IMR-90 (cell line): ENCODE measurements at regions not wholly inside any gene's neighbourhood (a gene's known extent, or its start where the extent isn't known, plus 50 kb on each side); places are given as distances from the start of the nearest gene placed in this dataset.

Source experiments
- ATAC-seq: fragments of 200-7000 bp; cut with Tn5 transposase; 2 replicates; pipeline ENCODE4 v1.9.1; 2020; ENCODE audit warnings: low read depth, mild to moderate bottlenecking, moderate library complexity
- BruUV-seq: library from RNA; stranded (reverse); fragments of 400-500 nt; replicated peaks from 2 replicates; lab custom pipeline; 2021; lab: Mats Ljungman, UMichigan
- CTCF ChIA-PET: fragments of 300-600 bp; formaldehyde crosslinking; extraction: SDS; loops from one replicate; lab custom pipeline; 2021; ENCODE audit warnings: antibody characterized with exemption; lab: Yijun Ruan, JAX
- POLR2A ChIA-PET: fragments of 300-600 bp; sonication (Branson Sonifier 250); formaldehyde crosslinking; loops from one replicate; lab custom pipeline; 2022; ENCODE audit warnings: antibody characterized with exemption; ENCODE audit not compliant: unreplicated experiment; lab: Charles Lee
- DNase-seq: peaks from one replicate; pipeline ENCODE4 v3.0.0; 2013
- H2AFZ ChIP-seq: replicated peaks from 2 replicates; pipeline ENCODE3; 2013; ENCODE audit warnings: low read length, mild to moderate bottlenecking; ENCODE audit not compliant: poor library complexity
- H2AK5ac ChIP-seq: 2 replicates; pipeline ENCODE4 v1.6.1; 2013; ENCODE audit warnings: low read depth, low read length, inconsistent platforms
- H2AK9ac ChIP-seq: replicated peaks from 2 replicates; pipeline ENCODE3; 2013; ENCODE audit warnings: mild to moderate bottlenecking, low read depth, low read length, moderate library complexity; ENCODE audit not compliant: poor library complexity
- H2BK120ac ChIP-seq: 2 replicates; pipeline ENCODE4 v1.6.1; 2013; ENCODE audit warnings: low read depth, low read length, inconsistent platforms
- H2BK15ac ChIP-seq: 3 replicates; pipeline ENCODE4 v1.6.1; 2013; ENCODE audit warnings: low read depth, low read length, inconsistent platforms
- H2BK20ac ChIP-seq: 2 replicates; pipeline ENCODE4 v1.6.1; 2013; ENCODE audit warnings: low read depth, mild to moderate bottlenecking, inconsistent platforms, low read length, moderate library complexity
- H2BK5ac ChIP-seq: 2 replicates; pipeline ENCODE4 v1.6.1; 2013; ENCODE audit warnings: mild to moderate bottlenecking, low read depth, low read length, inconsistent platforms; ENCODE audit not compliant: poor library complexity, severe bottlenecking
- H3K14ac ChIP-seq: replicated peaks from 2 replicates; pipeline ENCODE4 v1.6.1; 2013; ENCODE audit warnings: low read depth, low read length, inconsistent platforms
- H3K18ac ChIP-seq: 2 replicates; pipeline ENCODE4 v1.6.1; 2013; ENCODE audit warnings: low read depth, low read length, control low read depth
- H3K23ac ChIP-seq: 2 replicates; pipeline ENCODE4 v1.6.1; 2013; ENCODE audit warnings: low read depth, low read length, inconsistent platforms
- H3K27ac ChIP-seq: 2 replicates; pipeline ENCODE4 v1.5.1; 2013; ENCODE audit warnings: mild to moderate bottlenecking, control low read depth, low read length; ENCODE audit not compliant: insufficient read depth
- H3K27me3 ChIP-seq: 2 replicates; pipeline ENCODE4 v1.6.1; 2013; ENCODE audit warnings: low read length; ENCODE audit not compliant: control insufficient read depth, insufficient read depth
- H3K36me3 ChIP-seq: 2 replicates; pipeline ENCODE4 v1.6.1; 2013; ENCODE audit warnings: low read length, mixed read lengths; ENCODE audit not compliant: control insufficient read depth, insufficient read depth
- H3K4ac ChIP-seq: 2 replicates; pipeline ENCODE4 v1.6.1; 2013; ENCODE audit warnings: low read depth, low read length, inconsistent platforms
- H3K4me1 ChIP-seq: 2 replicates; pipeline ENCODE4 v1.6.1; 2013; ENCODE audit warnings: low read length, mixed read lengths; ENCODE audit not compliant: control insufficient read depth, insufficient read depth
- H3K4me2 ChIP-seq: 2 replicates; pipeline ENCODE4 v1.6.1; 2013; ENCODE audit warnings: low read depth, mild to moderate bottlenecking, control low read depth, low read length, moderate library complexity
- H3K4me3 ChIP-seq: 2 replicates; pipeline ENCODE4 v1.5.1; 2013; ENCODE audit warnings: low read depth, mild to moderate bottlenecking, control low read depth, low read length, moderate library complexity; ENCODE audit not compliant: insufficient read depth
- H3K56ac ChIP-seq: 2 replicates; pipeline ENCODE4 v1.6.1; 2013; ENCODE audit warnings: low read length, inconsistent platforms; ENCODE audit not compliant: insufficient read depth; ENCODE audit errors: extremely low read depth
- H3K79me1 ChIP-seq, 2 experiments: 2 replicates each; pipeline ENCODE4 v1.6.1; 2013; ENCODE audit warnings: low read length in 2 of 2, inconsistent platforms in 1 of 2, low read depth in 1 of 2
- H3K9ac ChIP-seq: 2 replicates; pipeline ENCODE4 v1.6.1; 2013; ENCODE audit warnings: low read depth, low read length, control low read depth
- H3K9me1 ChIP-seq: 2 replicates; pipeline ENCODE4 v1.6.1; 2013; ENCODE audit warnings: low read length, inconsistent platforms; ENCODE audit not compliant: insufficient read depth
- H3K9me3 ChIP-seq: 2 replicates; pipeline ENCODE4 v1.6.1; 2013; ENCODE audit warnings: low read length; ENCODE audit not compliant: control insufficient read depth, insufficient read depth
- H4K20me1 ChIP-seq: 2 replicates; pipeline ENCODE4 v1.6.1; 2013; ENCODE audit warnings: low read length, inconsistent platforms; ENCODE audit not compliant: insufficient read depth
- H4K5ac ChIP-seq: 2 replicates; pipeline ENCODE4 v1.6.1; 2013; ENCODE audit warnings: mild to moderate bottlenecking, low read depth, low read length, control low read depth
- H4K8ac ChIP-seq, 2 experiments: 2 replicates each; pipeline ENCODE4 v1.6.1; 2013; ENCODE audit warnings: low read depth in 2 of 2, low read length in 2 of 2, control low read depth in 1 of 2, inconsistent platforms in 1 of 2
- H4K91ac ChIP-seq: 2 replicates; pipeline ENCODE4 v1.6.1; 2013; ENCODE audit warnings: low read depth, low read length, inconsistent platforms; ENCODE audit not compliant: insufficient read depth
- BHLHE40 ChIP-seq: fragments of 150-350 bp; IDR thresholded peaks from 2 replicates; pipeline ENCODE4 v1.6.1; 2016; ENCODE audit warnings: mild to moderate bottlenecking, low read depth, low read length
- CHD1 ChIP-seq: IDR thresholded peaks from 2 replicates; pipeline ENCODE4 v1.6.1; 2012; ENCODE audit warnings: low read depth, low read length, improper control_type of control experiment
- CTCF ChIP-seq: conservative IDR thresholded peaks from 2 replicates; pipeline ENCODE4 v1.5.1; 2012; ENCODE audit warnings: mild to moderate bottlenecking, low read depth, low read length, improper control_type of control experiment
- MAFK ChIP-seq: IDR thresholded peaks from 2 replicates; pipeline ENCODE4 v1.6.1; 2012; ENCODE audit warnings: low read depth, low read length, improper control_type of control experiment
- RAD21 ChIP-seq: IDR thresholded peaks from 2 replicates; pipeline ENCODE4 v1.6.1; 2012; ENCODE audit warnings: low read length, improper control_type of control experiment
- RCOR1 ChIP-seq: IDR thresholded peaks from 2 replicates; pipeline ENCODE4 v1.6.1; 2012; ENCODE audit warnings: mild to moderate bottlenecking, low read length, improper control_type of control experiment; ENCODE audit not compliant: insufficient replicate concordance
- SMC3 ChIP-seq: fragments of 150-350 bp; IDR thresholded peaks from 2 replicates; pipeline ENCODE4 v1.6.1; 2016; ENCODE audit warnings: low read depth, mild to moderate bottlenecking, antibody characterized with exemption, low read length, moderate library complexity
- USF2 ChIP-seq: fragments of 150-350 bp; IDR thresholded peaks from 2 replicates; pipeline ENCODE4 v1.6.1; 2017; ENCODE audit warnings: mild to moderate bottlenecking, antibody characterized with exemption, low read length, low read depth
- WGBS, 2 experiments: methylation state at CpG; one replicate each; pipeline versions ENCODE4 v1.1.5 to v1.1.7; 2013; ENCODE audit warnings: missing lambda C conversion rate in 2 of 2; ENCODE audit not compliant: insufficient read length in 1 of 2; ENCODE audit errors: extremely low coverage in 2 of 2; 5-methylcytosine and 5-hydroxymethylcytosine counted together
- dilution Hi-C: fragments of 300-500 bp; cut with HindIII; formaldehyde crosslinking; loops from one replicate; pipeline ENCODE4 v1.14.3; 2018; ENCODE audit warnings: low sequenced_read_pairs; ENCODE audit not compliant: unreplicated experiment
- in situ Hi-C: fragments of 300-500 bp; cut with MboI; formaldehyde crosslinking; loops from 3 replicates; pipeline ENCODE4 v1.14.3; 2019; ENCODE audit warnings: low sequenced_read_pairs, inconsistent platforms, mixed read lengths
- intact Hi-C: fragments of 100-400 bp; cut with micrococcal nuclease; formaldehyde crosslinking; loops from 2 replicates; pipeline ENCODE4 v1.10.0; 2022

- BruUV-seq, result no TSS peak
- Histone ChIP-seq H2AK5ac (no peak overlapping the region), H3K4me1 (no peaks in the 10 kb centered on the region), H4K91ac (no peak overlapping the region), H3K4me2 (no peak overlapping the region), H3K4me3 (no peak overlapping the region), H2BK20ac (no peak overlapping the region), H3K9me3 (no peaks in the 10 kb centered on the region), H2BK120ac (no peak overlapping the region), H3K9ac (no peak overlapping the region), H2AK9ac (no peak overlapping the region), H3K18ac (no peak overlapping the region), H2BK15ac (no peak overlapping the region), H3K56ac (no peak overlapping the region), H3K27me3 (peaks cover 2% of the 10 kb centered on the region), H2BK5ac (no peak overlapping the region), H3K23ac (no peak overlapping the region), H3K27ac (no peak overlapping the region), H3K9me1 (no peaks in the 10 kb centered on the region), H3K4ac (no peak overlapping the region), H4K20me1 (no peaks in the 10 kb centered on the region), H3K14ac (no peak overlapping the region), H2AFZ (no peak overlapping the region), H4K8ac (no peak overlapping the region), H3K36me3 (no peaks in the 10 kb centered on the region), H4K5ac (no peak overlapping the region), H3K79me1 (no peaks in the 10 kb centered on the region)
- dilution Hi-C loops, result no loop called here
- DNase-seq (no peak), ATAC-seq (no peak)
- in situ Hi-C loops, result no loop called here
- ChIA-PET CTCF (no interaction called here), POLR2A (no interaction called here)
- WGBS, 2 experiments, result 11% methylated on average over 7 of the region's 17 CpGs; no CpG with 5 or more reads in 1 of the 2 experiments
- intact Hi-C loops, result no loop called here
- TF ChIP-seq SMC3 (no peak), RAD21 (no peak), USF2 (no peak), CHD1 (no peak), MAFK (no peak), CTCF (no peak), RCOR1 (no peak), BHLHE40 (no peak)
Observed at GRCh38 chr12:113735131-113735530, 231.0 kb downstream of the RBM19 start.
